SK-N-SH (cell line): ENCODE measurements at regions not wholly inside any gene's neighbourhood (a gene's known extent, or its start where the extent isn't known, plus 50 kb on each side); places are given as distances from the start of the nearest gene placed in this dataset.

Source experiments
- CHD2 ChIP-seq: fragments of 150-350 bp; IDR thresholded peaks from 2 replicates; pipeline ENCODE4 v1.6.1; 2018; ENCODE audit warnings: low read length; ENCODE audit not compliant: partially characterized antibody
- ELF1 ChIP-seq: IDR thresholded peaks from 2 replicates; pipeline ENCODE4 v1.4.0; 2012
- EP300 ChIP-seq, 2 experiments: IDR thresholded peaks; 2 replicates each; pipeline versions ENCODE4 v1.4.0 to v1.6.1; 2012; ENCODE audit warnings: borderline replicate concordance in 1 of 2, low read depth in 1 of 2, low read length in 1 of 2
- EZH2phosphoT487 ChIP-seq: fragments of 200-600 bp; sonication (generic); IDR thresholded peaks from 2 replicates; pipeline ENCODE4 v1.6.1; 2017; ENCODE audit warnings: low read depth, mixed run types, mild to moderate bottlenecking, antibody characterized with exemption, moderate library complexity, borderline replicate concordance
- POLR2AphosphoS5 ChIP-seq: IDR thresholded peaks from 2 replicates; pipeline ENCODE4 v1.6.1; 2012; ENCODE audit warnings: low read depth, low read length
- SIN3A ChIP-seq: IDR thresholded peaks from 2 replicates; pipeline ENCODE4 v1.6.1; 2012; ENCODE audit warnings: low read depth, mild to moderate bottlenecking, low read length, moderate library complexity, borderline replicate concordance
- TAF1 ChIP-seq: IDR thresholded peaks from 2 replicates; pipeline ENCODE4 v1.6.1; 2012; ENCODE audit warnings: low read depth, mild to moderate bottlenecking, low read length, moderate library complexity, borderline replicate concordance
- TF ChIP-seq, protein P1 (sequence below): fragments of 200-600 bp; sonication (generic); IDR thresholded peaks from 2 replicates; pipeline ENCODE4 v1.6.1; 2017; ENCODE audit warnings: antibody characterized with exemption, mild to moderate bottlenecking, moderate library complexity
- TF ChIP-seq, protein P2 (sequence below): IDR thresholded peaks from 2 replicates; pipeline ENCODE4 v1.6.1; 2012; ENCODE audit warnings: mild to moderate bottlenecking, low read depth, low read length, moderate library complexity
- TF ChIP-seq, protein P3 (sequence below): IDR thresholded peaks from 2 replicates; pipeline ENCODE4 v1.4.0; 2012; ENCODE audit warnings: low read depth

DNA sequence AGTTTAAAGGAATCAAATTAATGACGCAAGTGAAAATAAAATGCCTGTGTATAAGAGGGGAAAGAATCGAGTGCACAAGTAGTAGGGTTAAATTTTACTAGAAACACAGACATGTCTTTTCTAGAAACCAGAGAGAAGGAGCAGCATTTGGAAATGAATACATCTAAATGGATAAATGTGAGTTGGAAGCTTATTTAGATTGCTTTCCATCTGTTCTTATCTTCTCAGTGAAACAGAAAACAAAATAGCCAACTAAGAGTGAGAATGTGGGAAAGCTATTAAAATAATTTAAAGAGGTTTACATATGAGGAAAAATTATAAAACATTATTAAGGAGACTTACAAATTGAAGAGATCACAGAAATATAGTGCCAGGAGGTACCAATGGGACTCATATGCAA lies 1818.9 kb upstream of the FLRT2 start:
- TF ChIP-seq CHD2 (no peak), SIN3A (no peak), ELF1 (no peak), EP300 (IDR thresholded peaks at IDR 0.05; ENCODE audit: borderline replicate concordance in 1 of 2, low read depth in 1 of 2, low read length in 1 of 2) (no peak), EZH2phosphoT487 (no peak), POLR2AphosphoS5 (no peak), TAF1 (no peak)
- TF ChIP-seq, protein P1, sequence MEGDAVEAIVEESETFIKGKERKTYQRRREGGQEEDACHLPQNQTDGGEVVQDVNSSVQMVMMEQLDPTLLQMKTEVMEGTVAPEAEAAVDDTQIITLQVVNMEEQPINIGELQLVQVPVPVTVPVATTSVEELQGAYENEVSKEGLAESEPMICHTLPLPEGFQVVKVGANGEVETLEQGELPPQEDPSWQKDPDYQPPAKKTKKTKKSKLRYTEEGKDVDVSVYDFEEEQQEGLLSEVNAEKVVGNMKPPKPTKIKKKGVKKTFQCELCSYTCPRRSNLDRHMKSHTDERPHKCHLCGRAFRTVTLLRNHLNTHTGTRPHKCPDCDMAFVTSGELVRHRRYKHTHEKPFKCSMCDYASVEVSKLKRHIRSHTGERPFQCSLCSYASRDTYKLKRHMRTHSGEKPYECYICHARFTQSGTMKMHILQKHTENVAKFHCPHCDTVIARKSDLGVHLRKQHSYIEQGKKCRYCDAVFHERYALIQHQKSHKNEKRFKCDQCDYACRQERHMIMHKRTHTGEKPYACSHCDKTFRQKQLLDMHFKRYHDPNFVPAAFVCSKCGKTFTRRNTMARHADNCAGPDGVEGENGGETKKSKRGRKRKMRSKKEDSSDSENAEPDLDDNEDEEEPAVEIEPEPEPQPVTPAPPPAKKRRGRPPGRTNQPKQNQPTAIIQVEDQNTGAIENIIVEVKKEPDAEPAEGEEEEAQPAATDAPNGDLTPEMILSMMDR, result no peak
- TF ChIP-seq, protein P2, sequence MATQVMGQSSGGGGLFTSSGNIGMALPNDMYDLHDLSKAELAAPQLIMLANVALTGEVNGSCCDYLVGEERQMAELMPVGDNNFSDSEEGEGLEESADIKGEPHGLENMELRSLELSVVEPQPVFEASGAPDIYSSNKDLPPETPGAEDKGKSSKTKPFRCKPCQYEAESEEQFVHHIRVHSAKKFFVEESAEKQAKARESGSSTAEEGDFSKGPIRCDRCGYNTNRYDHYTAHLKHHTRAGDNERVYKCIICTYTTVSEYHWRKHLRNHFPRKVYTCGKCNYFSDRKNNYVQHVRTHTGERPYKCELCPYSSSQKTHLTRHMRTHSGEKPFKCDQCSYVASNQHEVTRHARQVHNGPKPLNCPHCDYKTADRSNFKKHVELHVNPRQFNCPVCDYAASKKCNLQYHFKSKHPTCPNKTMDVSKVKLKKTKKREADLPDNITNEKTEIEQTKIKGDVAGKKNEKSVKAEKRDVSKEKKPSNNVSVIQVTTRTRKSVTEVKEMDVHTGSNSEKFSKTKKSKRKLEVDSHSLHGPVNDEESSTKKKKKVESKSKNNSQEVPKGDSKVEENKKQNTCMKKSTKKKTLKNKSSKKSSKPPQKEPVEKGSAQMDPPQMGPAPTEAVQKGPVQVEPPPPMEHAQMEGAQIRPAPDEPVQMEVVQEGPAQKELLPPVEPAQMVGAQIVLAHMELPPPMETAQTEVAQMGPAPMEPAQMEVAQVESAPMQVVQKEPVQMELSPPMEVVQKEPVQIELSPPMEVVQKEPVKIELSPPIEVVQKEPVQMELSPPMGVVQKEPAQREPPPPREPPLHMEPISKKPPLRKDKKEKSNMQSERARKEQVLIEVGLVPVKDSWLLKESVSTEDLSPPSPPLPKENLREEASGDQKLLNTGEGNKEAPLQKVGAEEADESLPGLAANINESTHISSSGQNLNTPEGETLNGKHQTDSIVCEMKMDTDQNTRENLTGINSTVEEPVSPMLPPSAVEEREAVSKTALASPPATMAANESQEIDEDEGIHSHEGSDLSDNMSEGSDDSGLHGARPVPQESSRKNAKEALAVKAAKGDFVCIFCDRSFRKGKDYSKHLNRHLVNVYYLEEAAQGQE, result no peak
- TF ChIP-seq, protein P3, sequence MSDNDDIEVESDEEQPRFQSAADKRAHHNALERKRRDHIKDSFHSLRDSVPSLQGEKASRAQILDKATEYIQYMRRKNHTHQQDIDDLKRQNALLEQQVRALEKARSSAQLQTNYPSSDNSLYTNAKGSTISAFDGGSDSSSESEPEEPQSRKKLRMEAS, result no peak
